ENCODE measurements at regions not wholly inside any gene's neighbourhood (a gene's known extent, or its start where the extent isn't known, plus 50 kb on each side); places are given as distances from the start of the nearest gene placed in this dataset.

DNA sequence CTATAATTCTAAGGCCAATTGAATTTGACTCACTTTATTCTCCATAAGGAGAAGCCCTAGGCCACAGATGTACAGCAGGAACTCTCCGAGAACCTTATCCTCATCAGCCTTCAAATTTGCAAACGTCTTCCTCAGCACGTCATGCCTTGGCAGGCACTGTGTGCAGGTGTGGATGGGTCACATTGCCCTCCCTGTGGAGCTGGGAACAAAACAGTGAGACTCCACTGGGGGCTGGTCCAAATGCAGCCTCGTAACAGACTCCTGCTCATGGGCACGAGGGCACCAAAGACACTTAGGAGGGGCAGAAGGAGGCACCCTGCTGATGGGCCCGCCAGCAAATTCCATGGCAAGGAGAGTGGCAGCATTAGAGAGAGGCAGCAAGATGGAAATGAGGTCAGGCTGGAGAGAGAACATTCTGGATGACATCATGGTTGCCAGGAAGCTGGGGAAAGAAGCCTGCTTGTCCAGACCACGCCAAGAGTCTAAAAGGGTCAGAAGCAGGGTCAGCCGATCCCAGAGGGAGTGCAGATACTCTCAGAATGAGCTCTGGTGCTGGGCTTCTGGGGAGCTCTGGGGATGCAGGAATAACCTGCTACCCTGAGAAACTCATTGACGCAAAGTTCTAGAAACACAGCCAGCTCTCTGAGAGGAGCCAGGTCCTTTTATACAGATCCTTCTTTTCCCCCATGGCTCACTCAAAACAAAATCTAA lies 242.2 kb downstream of the B3GLCT start:
- intact Hi-C loops (cut with micrococcal nuclease): no loop called here

DNA sequence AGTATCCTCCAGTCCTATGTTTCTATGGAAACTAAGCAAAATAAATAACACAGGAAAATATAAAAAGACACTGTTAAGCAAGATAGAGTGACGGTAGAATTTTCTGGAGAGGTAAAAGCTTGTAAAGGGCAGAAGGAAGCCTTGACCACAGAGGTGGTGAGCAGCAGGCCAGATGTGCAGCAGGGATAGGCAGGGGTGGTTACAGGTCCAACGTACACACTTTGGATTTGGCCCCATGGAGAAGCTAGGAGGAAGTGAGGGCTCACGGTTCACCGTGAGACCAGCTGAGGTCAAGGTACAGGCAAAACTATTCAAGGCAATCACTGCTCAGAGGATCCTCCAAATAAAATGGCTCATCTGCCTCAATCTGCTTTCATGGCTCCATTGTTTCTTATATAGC lies 242.8 kb downstream of the B3GLCT start:
- intact Hi-C loops (cut with micrococcal nuclease): no loop called here

DNA sequence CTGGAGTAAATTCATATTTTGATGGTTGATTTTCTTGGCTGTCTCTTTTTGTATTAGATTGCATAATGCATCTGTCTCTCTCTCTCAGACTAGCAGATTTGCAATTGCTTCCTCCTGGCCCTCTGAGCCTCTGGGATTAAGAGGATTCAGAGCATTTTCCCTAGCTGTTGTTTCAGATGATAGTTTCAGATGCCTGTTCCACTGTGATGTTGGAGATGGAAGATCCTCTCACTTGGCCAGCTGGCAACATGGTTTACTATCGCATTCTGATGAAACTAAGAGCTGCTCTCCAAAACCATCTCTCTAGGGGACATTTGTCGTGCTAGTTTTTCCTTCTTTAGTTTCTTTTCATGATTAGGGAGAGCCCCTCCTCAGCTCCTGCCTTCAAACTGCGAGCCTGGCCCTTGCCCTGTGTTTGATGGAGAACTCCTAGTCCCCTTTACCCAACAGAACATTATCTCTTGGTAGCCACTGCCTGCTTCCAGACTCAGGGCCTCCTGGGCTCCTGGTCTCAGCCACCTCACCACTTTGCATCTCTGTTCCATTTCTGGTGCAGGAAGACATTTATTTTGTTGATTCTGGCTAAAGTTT lies 244.6 kb downstream of the B3GLCT start:
- intact Hi-C loops (cut with micrococcal nuclease): no loop called here

DNA sequence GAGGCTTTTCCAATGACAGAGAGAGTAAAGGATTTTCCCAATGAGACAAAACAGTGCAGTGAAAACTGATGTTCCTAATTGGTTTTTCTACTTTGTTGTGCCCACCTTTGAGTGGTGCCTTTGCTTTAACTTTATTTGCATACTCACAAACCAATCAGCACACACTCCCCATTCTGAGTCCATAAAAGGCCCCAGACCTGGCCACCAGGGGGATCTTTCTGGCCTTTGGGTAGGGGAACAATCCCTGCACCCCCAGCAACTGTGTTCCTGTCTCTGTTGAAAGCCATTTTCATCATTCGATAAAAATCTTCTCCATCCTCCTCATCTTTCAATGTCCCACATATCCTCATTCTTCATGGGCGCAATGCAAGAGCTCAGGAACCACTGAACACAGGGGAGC lies 252.8 kb downstream of the B3GLCT start:
- intact Hi-C loops (cut with micrococcal nuclease): no loop called here

DNA sequence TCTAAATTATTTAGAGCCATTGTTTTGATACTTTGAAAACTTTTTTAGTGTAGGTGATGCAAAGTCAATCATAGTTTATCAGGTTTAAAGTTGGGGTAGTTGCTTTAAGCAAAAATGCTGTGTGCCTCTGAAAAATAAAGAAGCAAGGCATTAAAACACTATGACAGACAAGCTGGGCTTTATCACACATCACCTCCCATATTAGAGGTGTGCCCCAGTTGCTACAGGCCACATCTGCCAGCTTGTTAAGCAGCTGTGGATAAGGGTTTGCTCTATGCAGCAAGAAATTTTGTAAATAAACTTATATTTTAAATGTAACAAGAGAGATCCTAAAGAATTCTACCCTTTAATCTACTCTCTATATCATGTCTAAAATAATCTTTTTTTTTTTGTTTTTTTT lies 255.8 kb downstream of the B3GLCT start:
- intact Hi-C loops (cut with micrococcal nuclease): no loop called here

DNA sequence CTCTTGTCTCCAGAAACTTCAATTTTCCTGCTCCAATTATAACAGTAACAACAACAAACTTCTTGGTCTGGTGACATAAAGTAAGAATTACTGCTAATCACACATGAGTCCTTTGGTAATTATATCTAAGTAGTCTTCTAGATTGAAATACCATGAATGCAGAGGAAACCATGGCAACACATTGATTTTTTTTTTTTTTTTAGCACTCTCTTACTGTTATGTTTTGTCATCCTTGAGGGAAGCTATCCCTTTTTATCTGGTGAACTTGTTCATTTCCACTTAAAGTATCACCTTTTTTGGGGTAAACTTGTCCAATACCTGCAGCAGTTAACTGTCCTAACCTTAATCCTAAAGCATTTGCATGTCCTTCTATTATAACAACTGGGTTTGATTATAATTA lies 256.3 kb downstream of the B3GLCT start:
- intact Hi-C loops (cut with micrococcal nuclease): no loop called here

DNA sequence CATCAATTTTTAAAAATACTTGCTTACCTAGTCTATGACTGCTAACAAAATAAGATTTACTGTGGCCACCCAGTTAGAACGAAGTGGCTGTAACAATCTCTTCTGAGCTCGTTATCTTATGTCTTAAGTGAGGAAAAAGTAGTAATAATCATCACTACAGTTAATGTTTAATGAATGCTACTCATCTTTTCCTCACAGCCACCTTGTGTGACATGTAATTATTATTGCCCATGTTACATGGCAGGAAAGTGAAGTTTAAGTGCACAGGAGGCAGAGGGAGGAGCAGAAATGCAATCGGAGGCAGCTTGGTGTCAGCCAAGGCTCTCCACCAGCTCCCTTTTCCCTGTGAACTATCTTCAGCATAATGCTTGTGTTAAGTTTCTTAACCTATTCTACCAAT lies 260.3 kb downstream of the B3GLCT start:
- intact Hi-C loops (cut with micrococcal nuclease): no loop called here

DNA sequence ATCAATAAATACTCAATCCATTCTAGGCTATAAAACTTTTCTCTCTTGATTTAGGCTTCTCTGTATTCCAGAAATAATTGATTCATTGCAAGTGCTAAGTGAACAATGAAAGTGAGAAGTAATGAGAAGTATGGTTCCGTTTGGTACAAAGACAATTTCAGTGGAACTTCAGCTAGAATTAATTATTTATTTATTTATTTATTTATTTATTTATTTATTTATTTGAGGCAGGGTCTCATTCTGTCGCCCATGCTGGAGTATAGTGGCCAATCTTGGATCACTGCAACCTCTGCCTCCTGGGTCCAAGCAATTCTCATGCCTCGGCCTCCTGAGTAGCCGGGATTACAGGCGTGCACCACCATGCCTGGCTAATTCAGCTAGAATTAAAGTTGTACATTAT lies 262.1 kb downstream of the B3GLCT start:
- intact Hi-C loops (cut with micrococcal nuclease): no loop called here

DNA sequence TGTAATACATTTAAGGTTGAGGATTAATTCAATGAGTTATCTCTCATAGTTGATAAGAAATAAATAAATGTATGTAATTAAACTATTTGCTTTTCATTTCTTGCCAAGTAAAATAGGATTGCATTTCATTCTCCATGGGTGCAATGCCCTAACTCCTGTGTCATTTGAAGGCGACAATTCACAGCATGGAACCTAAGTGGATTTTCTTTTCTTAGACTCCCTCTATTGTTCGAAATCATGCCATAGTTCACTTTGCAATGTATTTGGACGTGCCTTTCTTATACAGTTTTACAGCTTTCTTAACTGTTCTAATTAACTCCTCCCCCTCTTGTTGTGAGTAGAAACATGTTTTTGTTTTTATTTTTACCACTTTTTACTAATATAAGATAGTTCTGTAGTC lies 263.0 kb downstream of the B3GLCT start:
- intact Hi-C loops (cut with micrococcal nuclease): no loop called here

DNA sequence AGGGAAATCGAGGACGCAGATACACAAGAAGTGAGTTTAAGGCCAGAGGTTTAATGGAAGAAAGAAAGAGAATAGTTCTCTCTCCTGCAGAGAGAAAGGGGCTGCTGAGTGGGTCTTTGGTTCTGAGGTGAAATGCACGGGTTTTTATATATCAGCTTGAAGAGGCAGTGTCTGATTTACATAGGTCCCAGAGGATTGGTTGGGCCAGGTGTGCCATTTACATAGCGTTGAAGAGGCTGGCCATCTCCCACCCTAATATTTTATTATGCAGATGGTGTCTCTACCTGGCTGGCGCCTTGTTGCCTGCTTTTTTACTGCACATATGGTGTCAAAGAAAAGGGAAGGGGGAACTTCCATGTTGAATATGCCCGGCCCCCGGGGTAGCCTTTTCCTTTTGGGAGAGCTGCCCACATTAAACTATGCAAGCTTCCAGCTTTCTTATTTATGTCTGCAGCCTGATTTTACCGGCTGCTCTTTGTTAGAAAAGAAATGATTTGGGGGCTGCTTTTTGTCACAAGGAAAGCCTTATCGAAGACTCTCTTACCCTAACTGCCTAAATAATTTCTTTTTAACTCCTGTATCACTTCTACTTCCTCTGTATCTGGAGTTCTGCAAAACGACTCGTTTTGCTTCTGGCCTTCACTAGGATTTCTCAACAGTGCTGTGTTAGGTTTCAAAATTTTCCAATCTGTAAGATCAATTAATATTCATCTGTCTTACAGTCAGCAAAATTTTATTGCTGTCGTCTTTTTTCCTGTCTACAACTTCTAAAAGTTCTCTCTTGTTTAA lies 268.5 kb downstream of the B3GLCT start:
- intact Hi-C loops (cut with micrococcal nuclease): no loop called here

DNA sequence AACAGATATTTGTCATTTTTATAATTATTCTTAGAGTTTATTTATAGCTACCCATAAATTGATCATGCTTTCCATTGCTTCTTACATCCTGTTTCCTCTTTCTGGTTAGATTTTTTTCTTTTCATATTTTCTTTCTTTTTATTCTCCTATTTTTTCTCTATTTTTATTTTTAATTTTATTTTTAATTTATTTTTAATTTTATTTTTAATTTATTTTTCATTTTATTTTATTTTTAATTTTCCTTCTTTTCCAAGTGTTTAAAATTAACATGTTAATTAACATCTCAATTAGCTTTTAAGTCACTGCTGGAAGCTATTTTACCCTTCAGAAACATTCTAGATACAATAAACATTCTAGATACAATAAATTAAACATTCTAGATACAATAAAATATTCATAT lies 269.6 kb downstream of the B3GLCT start:
- intact Hi-C loops (cut with micrococcal nuclease): no loop called here

DNA sequence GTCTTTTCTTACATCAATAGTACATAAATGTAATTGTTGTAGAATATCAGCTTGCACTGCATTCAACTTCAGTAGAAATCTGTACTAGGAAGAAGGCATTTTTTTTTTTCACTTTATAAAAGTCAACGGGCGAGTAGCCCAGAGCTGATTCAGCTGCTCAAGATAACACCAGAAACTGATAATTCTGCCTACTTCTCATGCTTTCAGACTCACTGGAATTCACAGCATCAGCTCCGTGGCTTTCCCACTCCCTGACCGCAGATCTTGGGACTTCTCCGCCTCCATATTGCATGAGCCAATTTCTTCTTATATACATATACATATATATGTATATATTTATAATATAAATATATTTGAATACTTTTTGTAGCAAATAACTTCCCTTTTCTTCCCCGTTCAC lies 263.1 kb upstream of the RXFP2 start:
- intact Hi-C loops (cut with micrococcal nuclease): no loop called here

DNA sequence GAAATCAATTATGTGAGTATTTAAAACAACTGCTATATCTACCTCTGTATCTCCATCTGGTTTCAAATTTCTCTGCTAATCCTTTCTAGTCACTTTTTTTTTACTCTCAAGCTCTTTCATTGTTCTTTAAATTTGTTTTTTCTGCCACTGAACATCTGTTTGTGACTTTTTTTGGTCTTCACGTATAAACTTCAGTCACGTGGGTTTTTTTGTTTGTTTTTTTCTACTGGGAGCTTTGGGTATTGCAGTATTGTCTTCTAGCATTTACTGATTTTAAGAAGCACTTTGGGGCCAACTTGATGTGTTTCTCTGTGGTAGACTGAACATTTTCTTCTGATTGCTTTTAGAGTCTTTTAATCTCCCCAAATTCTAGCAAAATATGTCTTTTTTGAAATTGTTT lies 262.6 kb upstream of the RXFP2 start:
- intact Hi-C loops (cut with micrococcal nuclease): no loop called here

DNA sequence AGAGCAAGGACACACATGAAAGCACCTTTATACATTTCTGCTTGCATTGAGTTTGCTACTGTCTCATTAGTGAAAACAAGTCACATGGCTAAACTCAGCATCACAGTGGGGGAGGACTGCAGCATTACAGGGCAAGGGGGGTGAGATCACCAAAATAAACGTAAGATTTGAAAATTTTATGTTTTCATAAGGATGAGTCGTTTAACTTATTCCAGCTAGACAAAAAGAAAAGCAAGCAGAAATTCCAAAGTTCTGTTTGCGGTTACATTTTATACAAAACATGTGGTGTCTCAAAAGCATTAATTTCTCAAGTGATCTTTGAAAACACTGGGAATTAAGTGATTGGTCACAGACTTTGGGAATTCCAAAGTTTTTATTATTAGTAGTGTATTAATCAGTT lies 261.4 kb upstream of the RXFP2 start:
- intact Hi-C loops (cut with micrococcal nuclease): no loop called here

DNA sequence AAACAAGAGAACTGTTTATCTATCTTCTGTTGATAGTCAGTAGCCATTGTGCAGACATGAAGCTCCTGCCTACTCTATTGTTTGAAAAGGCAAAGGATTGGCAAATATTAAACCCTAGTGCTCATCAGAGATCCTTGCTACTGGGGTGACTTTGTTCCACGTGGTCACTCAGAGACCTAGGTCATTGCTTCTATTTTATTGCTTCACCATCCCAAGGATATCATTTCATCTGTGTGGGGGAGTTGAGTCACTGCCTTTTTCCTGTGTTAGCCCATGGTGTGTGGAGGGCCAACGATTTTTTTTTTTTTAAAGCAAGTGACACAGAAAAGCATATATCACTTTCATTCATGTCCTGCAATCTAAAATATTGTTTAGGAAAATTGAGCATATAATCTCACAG lies 254.1 kb upstream of the RXFP2 start:
- intact Hi-C loops (cut with micrococcal nuclease): no loop called here

DNA sequence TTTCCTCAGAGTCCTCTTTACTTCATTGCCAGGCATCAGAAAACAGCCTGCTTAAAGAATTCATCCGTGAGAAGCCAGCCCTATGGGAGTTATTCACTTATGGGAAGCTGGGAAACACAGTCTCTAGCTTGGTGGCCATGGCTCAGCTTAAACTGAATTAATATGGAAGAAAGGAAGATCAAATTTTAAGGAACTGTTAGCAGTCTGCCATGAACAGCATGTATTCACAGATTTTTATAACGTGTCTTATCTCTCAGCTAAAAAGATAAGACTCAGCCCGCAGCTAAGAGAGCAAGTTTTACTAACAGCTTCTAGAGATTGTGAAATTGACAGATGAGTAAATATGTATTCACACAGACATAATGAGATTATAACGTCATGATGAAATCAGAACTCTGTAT lies 253.7 kb upstream of the RXFP2 start:
- intact Hi-C loops (cut with micrococcal nuclease): no loop called here

DNA sequence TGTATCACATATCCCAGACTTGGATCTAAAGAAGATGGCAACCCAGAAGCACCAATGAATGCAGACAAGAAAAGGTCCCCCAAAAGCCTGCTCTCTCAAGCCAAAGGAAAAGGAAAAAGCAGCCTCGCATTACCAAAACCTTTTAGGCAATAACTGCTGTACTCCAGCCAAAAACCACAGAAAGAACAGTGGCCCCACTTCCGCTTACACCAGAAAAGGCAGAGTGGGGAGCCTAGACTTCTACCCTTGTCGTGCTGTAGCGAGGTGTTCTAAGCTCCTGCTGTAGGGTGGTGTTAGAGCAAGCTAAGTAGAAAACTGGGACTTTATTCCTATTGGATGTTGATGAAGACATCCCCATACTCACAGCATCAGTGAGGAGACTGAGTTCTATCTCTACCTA lies 244.0 kb upstream of the RXFP2 start:
- intact Hi-C loops (cut with micrococcal nuclease): no loop called here

DNA sequence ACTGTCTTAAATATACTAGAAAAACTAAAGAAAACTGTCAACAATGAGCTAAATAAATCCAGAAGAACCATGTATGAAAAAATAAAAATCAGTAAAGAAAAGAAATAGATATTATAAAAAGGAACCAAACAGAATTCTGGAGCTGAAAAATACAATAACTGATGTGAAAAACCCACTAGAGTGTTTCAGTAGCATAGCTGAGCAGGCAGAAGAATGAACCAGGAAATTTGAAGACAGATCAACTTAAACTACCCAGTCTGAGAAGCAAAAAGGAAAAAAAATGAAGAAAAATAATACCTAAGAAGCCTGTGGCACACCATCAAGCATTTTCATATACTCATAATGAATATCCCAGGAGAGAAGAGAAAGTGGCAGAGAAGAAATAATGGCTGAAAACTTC lies 240.1 kb upstream of the RXFP2 start:
- intact Hi-C loops (cut with micrococcal nuclease): no loop called here

DNA sequence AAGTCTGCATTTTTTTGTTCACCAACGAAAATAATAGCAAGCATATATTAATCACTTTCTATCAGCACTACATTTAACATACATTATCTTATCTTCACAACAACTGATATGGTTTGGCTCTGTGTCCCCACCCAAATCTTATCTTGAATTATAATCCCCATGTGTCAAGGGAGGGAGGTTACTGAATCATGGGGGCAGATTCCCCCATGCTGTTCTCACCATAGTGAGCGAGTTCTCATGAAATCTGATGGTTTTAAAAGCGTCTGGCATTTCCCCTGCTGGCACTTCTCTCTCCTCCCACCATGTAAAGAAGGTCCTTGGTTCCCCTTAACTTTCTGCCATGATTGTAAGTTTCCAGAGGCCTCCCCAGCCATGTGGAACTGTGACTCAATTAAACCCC lies 235.7 kb upstream of the RXFP2 start:
- intact Hi-C loops (cut with micrococcal nuclease): no loop called here

DNA sequence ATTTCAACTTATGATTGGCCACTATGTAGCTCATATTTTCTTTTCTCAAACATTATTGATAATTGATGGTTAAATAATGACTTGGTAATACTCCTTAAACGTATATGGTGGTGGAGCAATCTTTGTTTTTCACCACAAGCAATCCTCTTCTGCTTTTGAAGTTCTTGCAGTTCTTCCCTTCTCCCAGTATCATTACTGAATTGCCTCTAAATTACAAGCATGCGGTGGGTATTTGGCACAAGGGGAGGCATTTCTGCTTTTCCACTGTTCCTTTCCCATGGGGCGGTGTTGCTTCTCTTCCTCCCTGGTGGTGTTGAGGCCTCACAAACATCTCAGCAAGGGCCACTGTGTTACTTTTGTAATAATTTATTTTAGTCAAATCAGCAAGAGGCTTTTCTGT lies 234.4 kb upstream of the RXFP2 start:
- intact Hi-C loops (cut with micrococcal nuclease): no loop called here

DNA sequence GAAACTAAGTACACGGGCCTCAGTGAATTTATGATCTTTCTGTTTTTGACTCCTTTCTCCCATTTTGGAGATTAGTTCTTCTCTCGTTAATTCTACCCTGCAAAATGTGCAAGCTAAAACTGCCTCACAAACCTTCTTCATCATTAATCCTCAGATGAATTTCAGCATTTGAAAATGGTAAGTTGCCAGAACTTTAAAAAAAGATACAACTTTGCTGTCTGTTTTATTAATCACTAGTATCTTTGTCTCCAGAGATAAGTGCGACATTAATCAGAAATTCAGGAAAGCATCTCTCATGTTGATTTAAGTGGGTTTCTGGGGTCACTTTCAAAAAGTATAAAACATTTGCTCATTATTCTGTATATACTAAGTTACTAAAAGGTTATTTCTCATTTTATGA lies 227.0 kb upstream of the RXFP2 start:
- intact Hi-C loops (cut with micrococcal nuclease): no loop called here

DNA sequence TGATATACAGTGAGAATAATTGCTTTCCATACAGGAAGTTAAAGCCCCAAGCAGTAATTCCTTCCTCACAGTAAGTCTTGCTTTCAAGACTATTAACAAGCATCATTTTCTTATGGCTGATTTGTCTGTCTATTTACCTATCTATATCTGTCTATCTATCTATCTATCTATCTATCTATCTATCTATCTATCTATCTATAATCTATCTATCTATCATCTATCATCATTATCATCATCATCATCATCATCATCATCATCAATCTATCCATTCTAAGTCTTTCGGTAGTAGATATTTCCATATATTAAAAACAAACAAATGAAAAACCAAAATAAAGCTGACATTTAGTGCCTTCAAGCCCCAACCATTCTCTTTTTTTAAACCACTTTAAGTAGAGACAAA lies 224.4 kb upstream of the RXFP2 start:
- intact Hi-C loops (cut with micrococcal nuclease): no loop called here

DNA sequence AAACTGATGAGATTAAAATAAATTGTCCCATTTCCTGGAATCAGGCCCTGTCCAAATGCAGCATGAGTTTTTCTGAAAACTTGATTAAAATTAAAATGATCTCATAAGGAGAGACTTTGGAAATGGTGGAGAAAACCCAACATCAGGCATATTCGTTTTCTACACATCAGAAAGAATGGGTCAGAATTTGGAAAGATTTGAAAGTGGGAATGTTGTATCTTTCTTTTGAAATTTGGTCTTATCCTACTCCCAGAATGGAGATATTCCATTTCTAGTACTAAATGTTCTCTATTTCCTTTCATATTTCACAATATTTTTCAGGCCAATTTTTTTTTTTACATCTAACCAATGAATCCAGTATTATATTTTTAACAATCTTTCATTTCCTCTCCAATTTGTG lies 223.9 kb upstream of the RXFP2 start:
- intact Hi-C loops (cut with micrococcal nuclease): no loop called here
